GM19035 (cell line): ENCODE measurements at regions not wholly inside any gene's neighbourhood (a gene's known extent, or its start where the extent isn't known, plus 50 kb on each side); places are given as distances from the start of the nearest gene placed in this dataset.
"Not testable (repeated sequence)": the region's sequence is repeated elsewhere in the genome, so short reads cannot be mapped to it uniquely, and the experiment has no call there.

Experiments
- ATAC-seq: cut with Tn5 transposase; IDR thresholded peaks from one replicate; pipeline ENCODE4 v1.9.1; 2021; ENCODE audit not compliant: unreplicated experiment

DNA sequence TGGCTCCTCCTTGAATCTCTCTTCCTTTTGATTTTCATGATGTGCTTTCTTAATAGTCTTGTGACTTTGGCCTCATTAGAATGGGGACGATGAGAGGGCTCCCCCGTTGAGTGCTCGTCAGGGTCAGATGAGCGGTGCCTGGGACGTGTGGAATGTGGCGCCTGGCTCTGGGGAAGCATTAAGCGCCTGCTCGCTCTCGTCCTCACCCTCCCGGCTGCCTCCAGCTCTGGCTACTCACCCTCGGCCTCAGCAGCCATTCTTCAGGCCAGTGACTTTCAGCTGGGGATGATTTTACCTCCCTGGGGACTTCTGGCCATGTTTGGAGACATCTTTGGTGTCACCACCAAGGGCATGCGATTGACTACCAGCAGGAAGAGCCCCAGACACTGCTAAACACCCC, 69.7 kb downstream of the RPS6KA4 start:
- no peak for ATAC-seq

DNA sequence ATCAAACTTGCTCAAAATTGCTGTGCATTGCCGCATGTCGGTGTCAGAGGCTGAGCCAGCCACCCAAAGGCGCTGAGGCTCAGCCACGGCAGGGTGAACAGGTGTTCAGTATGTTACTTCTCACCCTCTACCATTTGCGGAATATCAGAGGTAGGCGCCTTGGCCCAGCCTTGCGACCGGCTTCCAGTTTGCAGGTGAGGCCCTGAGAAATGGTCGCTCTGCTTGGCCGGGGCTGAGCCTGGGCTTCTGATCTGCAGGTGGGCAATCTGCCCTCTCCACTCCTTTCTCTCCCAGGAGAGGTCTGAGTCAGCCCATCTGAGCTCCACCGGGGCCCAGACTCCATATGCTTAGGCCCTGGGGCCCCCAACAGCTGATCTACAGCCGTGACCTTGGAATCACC, 71.0 kb downstream of the RPS6KA4 start:
- ATAC-seq, result no peak

DNA sequence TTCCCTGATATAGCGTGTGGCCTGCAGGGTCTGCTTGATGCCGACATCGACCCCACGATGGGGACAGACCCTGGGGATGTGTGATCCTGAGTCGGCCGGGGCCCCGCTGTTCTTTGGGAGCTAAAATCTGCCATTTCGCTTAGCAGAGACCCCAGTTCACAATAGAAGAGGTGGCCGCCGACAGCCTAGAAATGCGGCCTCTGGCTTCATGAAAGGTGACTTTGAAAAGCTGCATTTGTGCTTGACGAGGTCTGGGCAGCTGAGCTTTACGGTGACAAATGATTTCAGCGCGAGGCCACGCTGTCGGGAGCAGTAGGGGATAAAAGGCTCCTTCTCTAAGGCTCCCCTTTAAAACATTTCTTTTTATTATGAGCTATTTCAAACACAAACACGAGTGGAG, 71.7 kb downstream of the RPS6KA4 start:
- no peak for ATAC-seq

DNA sequence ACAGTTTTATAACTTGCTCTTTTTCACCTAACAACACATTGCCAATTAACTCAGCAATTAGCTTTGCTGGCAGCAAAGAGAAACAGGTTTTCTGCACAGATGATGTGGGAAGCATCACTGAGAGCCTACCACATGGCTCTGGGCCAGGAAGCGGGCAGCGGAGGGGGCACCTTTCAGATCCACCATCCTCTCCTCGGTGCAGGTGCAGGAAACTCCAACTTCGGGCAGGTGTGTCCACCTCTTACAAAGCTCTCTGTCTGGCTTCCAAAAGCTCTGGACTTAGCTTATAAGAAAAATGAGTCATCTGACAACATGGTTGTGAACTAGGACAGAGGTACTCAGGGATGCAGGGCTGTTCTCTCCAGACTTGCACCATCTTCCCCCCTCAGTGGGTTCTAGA, 77.0 kb downstream of the RPS6KA4 start:
- no peak for ATAC-seq

DNA sequence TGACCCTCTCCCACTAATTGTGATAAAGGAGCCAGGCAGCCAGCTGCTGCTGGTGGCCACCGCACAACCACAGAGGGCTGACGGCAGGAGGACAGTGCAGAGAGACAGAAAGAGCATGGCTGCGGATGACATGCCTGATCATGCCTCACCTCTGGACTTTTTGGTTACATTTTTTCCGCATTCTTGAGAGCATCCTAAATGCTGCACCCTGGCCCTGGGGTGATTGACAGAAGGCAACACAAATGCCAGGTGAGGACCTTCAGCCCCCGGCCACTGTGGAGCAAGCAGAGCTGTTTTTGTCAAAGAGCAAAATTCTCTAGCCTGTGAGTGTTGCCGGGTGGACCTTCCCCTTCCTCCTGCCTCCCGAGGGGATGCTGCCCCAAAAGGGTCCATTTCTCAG, 78.5 kb downstream of the RPS6KA4 start:
- ATAC-seq, result no peak

DNA sequence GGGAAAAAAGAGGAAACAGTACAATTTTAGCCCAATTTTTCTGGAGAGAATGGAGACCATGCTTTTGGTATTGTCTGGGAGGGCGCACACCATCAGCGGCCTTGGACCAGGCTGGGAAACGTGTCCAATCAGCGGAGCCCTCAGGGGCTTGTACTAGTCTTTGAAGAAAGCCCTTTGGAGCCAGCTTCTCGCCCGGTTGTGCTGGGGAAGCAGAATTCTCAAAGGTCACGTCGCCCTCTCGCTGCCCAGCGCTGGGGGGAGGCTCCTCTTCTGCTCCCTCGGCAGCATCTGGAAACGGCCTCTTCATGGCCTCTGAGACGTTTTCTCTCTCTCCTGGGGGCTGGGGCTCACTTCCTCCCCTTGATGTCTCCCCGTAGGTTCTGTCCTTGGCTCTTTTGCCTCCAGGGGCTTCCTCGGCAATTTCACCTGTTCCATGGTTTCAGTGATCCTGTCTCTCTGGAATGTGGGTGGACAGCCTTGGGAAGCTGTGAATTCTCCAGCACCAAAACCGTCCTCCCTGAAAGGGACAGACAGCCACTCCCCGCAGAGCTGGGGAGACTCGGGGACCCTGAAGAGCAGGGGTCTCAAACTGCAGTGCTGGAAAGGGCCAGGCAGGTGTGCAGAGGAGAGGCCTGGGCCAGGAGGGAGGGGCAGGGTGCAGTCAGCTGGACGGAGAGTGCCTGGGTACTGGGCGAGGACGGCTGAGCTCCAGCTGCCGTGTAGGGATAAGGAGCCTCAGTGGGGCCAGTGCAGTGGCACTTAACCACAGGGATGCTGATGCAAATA, 80.2 kb downstream of the RPS6KA4 start:
- ATAC-seq, result no peak

DNA sequence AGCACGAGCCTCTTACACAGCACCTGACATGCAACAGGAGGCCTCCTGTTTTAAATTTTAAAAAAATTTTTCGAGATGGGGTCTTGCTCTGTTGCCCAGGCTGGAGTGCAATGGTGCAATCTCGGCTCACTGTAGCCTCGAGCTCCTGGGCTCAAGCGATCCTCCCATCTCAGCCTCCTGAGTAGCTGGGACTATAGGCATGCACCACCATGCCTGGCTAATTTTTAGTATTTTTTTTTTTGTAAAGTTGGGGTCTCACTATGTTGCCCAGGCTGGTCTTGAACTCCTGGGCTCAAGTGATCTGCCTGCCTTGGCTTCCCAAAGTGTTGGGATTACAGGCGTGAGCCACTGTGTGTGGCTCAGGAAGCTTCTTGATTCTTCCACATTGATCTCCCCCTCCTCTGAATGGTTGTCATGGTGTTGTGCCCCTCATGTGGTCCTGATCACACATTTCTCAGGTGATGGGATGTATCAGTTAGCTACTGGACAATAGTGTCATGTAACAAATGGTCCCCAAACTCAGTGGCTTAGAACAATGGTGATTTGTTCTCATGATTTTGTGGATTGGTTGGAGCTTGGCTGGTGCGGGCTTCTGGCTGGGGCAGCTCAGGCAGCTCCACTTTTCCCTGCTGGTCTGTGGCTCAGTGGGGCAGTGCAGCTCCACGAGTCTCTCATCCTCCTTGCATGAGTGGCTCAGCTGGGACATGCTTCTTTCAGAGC, 81.0 kb downstream of the RPS6KA4 start:
- ATAC-seq, result not testable (repeated sequence)

DNA sequence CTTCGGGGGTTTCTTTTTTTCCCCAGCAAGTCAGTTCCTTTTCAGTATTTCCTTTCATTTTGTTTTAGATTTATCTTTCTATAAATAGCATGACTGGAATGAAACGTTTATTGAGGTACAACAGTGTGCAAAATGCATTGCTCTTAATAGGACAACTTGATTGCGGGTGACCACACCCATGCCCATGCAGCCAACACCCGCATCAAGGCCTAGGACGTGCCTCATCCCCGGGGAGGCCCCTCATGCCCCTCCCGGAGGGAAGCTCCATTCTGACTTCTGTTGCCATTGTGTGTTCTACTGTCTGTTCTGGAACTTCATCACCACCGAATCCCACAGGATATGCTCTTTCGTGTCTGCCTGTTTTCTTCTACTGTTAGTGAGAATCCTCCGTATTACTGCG, 82.2 kb downstream of the RPS6KA4 start:
- no peak for ATAC-seq

DNA sequence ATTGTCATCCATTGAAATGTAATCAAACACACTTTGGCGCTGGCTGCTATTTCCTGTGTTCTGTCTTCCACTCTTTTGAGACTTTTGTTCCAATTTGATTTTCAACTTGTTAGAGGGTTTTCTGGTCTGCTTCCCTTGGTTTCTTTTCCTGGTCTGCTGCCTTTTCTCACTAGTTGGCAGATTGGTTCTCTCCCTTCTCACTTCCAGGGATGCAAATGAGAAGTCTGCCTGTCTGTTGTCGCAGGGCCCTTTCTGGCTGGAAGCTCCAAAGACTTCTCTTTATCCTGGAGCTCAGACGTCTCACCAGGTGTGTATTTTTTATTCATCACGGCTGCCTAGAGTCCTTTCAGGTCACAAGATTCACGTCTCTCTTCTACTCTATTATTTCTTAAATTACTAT, 84.0 kb downstream of the RPS6KA4 start:
- ATAC-seq, result no peak

DNA sequence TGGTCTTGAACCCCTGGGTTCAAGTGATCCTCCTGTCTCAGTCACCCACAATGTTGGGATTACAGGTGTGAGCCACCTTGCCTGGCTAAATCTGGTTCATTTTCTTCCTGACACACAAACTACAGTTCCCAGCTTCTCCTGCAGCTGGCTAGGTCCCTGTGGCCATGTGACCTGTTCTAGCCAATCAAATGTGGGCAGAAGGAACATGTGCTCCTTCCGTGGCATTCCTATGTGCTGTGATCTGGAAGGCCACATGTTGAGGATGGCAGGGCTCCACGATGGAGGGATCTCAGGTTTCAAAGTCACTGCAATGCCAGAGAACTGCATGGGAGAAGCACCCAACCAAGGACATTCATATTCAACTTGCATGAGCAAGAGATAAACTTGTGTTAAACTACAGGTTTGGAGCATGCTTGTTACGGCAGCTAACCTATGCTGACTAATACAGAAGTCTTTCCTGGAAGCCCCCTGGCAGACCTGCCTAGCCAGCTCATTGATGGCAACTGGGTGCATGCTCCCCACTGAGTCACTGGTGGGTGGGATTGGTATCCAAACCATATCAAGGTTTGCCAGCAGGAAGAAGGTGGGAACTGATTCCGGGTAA, 86.0 kb downstream of the RPS6KA4 start:
- ATAC-seq, result no peak

DNA sequence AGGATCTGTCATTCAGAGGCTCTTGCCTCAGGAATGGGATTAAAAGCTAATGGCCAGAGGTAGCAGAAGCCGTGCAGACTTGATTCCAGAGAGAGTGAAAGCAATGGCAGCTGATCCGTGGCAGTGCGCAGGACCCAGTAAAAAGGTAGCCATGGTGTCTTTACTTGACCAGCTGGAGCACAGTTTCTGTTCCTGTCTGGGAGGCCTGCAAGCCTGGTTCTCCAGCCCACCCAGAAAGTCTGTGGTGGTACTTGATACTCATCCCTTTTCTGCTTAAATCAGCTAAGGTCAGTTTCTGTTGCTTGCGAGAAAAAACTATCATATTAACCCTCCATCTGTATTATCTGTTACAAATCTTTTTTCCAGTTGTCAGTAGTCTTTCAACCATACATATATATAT, 86.7 kb downstream of the RPS6KA4 start:
- ATAC-seq, result no peak

DNA sequence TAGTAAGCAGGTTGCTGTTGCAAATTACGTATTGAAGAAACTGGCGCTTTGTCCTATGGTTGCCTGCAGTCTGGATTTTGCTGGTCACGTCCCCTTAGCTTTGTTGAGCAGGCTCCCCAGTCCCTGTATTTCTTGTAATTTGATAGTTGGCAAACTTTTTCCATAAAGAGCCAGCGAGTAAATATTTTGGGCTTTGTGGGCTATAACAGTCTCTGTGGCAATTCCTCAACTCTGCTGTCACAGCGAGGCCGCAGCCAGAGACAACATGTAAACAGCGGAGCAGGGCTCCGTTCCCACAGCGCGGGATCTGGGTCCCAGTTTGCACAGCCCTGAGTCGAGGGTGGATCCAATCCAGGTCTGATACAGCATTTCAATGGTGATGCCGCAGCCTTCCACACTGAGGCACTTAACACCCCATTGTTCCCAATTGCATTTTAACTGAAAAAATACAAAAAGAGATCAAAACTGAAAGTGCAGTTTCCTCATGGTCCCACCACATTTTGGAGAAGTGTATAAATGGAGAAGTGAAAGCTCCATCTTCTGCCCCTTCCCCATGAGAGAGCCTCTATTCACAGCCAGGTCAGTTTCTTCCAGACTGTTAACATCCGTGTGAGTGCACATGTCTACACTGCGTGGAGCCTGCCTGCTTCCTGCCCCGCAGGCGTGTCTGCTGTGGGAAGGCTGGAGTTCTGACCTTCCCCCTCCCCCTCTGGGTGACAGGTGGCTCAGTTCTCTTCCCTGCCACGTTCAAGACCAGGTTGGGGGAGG, 89.1 kb downstream of the RPS6KA4 start:
- no peak for ATAC-seq

DNA sequence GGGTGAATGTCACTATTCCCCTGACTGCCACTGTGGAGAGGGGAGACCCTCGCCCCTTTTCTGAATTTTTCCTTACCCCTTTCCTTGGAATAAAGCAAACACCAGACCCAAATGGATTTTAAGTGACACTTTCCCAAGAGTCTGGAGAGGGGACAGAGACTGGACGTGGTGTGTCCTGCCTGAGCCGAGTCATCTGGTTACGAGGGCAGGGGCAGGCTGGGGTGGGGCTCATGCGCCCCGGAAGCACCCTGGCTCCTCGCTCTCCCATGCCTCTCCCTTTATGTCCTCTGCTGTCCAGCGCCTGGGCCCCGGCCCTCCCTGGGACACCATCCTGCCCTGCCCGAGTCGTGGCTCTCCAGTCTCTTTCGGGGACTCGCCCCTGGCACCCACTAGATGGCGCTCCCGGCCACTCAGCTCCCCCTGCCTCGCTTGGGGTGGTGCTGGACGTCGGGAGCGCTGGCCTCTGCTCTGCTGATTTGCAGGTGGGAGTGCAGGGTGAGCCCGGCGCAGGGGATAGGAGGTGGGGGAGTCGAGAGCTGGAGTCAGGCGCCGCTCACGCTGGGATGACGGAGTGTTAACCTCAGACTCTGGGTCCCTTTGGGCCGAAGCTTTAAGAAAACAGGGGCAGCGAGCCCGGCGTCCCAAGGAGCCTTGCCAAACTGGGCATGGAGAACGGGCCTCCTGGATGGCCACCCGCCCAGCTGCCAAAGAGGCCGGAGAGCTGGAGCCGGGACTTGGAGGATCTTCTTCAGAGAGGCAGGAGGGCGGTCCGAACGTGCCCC, 89.8 kb downstream of the RPS6KA4 start:
- ATAC-seq, result no peak

DNA sequence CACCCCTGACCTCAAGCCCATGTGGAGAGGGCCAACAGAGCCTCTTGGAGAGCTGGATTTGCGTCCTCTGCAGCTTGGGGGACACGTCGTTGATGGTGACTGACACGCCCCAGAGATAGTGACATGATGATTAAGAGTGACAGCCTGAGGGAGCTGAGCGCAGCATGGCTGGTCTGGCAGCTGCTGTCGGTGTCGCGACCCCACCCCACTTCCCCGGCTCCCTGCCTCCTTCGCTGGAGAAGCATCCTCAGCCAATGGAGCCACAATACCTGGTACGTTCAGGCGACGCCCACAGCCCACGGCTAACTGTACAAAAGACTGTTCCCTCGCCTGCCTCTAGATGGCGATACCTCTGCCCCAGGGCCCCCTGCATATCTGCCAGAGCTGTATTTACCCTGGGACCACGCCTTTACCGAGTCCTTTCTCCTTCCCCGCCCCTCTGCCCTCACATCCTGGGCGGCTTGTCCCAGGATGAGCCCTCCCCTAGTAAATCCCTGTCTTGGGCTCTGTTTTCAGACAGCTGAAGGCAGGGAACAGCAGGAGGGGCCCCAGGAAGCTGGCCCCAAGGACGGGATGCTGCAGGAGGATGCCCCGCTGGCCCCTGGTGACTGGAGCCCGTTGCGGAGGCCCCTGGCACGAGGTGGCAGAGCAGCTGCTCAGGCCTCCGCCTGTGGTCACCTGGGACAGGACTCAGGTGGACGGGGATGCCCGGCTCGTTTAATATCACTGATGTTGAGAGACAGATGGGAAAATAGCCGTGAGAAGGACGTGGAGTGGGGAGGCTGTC, 90.6 kb downstream of the RPS6KA4 start:
- ATAC-seq, result peak; percentile 69

DNA sequence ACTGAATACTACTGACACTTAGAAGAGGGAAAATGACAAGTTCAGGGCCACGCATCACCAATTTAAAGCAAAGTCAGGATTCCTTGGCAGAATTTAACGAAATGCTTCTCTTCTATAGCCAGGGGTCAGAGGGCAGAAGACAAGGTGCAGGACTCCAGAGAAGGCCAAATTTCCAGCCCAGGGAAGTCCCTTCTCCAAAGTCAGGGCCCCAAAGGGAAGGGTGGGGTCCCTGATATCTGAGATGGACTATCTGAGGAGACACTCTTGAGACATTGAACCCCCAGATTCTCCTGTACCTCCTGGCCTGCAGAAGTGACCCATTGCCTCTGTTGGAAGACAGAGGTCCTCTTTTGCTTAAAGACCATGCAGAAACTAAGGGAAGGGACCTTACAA, 91.2 kb downstream of the RPS6KA4 start:
- no peak for ATAC-seq

DNA sequence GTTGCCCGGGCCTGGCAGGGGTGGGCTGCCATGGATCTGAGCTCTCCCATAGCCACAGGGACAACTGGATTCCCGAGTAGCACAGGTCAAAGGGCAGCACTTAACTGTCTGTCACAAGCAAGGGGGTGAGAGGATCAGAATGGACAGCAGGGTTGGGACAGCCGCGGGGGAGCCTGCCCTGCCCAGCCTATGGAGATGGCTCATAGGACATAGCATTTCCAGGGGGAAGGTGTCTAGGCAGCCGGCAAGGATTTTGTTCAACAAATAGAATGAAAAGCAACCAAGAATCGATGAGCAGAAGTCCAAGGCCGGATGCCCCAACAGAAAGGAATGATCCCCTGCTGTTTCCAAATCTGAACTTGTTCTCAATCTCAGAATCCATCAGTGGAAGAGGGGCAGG, 92.9 kb downstream of the RPS6KA4 start:
- no peak for ATAC-seq

DNA sequence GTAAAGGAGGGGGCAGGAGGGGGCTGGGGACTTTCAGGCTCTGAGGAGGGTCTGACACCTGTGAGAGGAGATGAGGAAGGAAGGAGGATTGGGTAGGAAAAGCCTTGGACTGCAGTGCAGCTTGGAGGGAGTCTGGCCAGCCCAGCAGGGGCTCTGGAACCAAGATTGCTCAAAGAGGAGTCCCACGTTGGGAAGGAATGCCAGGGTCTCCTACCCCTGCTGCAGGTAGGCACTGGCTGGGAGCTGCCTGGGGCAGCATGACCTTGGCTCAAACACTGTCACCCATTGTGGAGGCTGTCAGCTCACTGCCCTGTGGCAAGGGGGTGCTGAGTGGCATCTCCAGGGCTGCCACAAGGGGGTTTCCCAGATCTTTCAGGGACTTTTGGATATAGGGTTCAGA, 94.5 kb downstream of the RPS6KA4 start:
- no peak for ATAC-seq

DNA sequence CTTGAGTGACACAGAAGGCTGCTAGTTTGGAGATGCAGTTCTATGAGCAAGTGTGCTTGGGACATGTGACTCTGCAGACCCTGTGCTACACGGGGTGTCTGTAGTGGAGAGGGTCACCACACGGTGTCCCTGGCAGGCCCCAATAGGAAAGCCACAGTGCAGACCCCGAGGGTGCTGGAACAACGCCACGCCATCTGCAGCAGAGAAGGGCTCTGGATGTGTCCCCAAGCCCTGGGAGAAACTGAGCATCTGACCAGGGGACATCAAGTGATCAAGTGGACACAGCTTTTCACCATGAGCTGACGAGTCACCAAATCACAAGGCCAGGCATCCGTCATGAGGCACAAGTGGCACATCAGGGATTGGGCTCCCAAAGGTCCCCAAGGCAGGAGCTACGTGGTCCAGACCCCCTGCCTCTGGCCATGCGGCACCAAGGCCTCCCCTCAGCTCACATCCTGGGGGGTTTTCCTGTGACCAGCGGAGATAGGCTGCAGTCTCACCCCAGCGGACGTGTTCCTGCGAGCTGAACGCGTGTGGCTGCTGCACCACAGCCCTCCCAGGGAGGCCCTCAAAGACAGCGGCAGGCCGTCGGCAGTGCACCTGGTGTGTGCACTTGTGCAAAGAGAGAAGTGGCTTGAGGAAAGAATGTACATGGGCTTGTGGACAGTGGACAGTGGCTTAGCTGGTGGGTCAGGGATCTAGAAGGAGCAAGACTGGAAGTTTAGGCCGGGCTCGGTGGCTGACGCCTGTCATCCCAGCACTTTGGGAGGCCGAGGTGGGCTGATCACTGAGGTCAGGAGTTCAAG, 96.7 kb downstream of the RPS6KA4 start:
- no peak for ATAC-seq
